Mucosa of descending colon (tissue), 3 donors: ENCODE measurements at regions not wholly inside any gene's neighbourhood (a gene's known extent, or its start where the extent isn't known, plus 50 kb on each side); places are given as distances from the start of the nearest gene placed in this dataset.

ENCODE experiments used
- ATAC-seq: fragments of 200-7000 bp; cut with Tn5 transposase; one replicate; pipeline ENCODE4 v1.9.1; 2020; ENCODE audit warnings: mild to moderate bottlenecking, moderate library complexity
- DNase-seq, 3 donors: peaks; one replicate each; pipeline ENCODE4 v3.0.0-alpha.2; 2020
- H3K36me3 ChIP-seq: fragments of 200-600 bp; one replicate; pipeline ENCODE4 v1.8.0; 2021; ENCODE audit warnings: low read depth, mild to moderate bottlenecking
- H3K4me1 ChIP-seq: fragments of 200-600 bp; one replicate; pipeline ENCODE4 v1.8.0; 2021; ENCODE audit warnings: low read depth, mild to moderate bottlenecking
- H3K4me3 ChIP-seq: fragments of 200-600 bp; one replicate; pipeline ENCODE4 v1.8.0; 2021; ENCODE audit warnings: mild to moderate bottlenecking
- H3K9me3 ChIP-seq: fragments of 200-600 bp; one replicate; pipeline ENCODE4 v1.8.0; 2021; ENCODE audit warnings: mild to moderate bottlenecking
- CTCF ChIP-seq: fragments of 200-600 bp; IDR thresholded peaks from one replicate; pipeline ENCODE4 v1.8.0; 2022; ENCODE audit warnings: antibody characterized with exemption, mild to moderate bottlenecking
- intact Hi-C, 2 donors: fragments of 100-400 bp; cut with DNase I in 1 of 2; cut with micrococcal nuclease in 1 of 2; formaldehyde crosslinking; loops; one replicate each; pipeline versions ENCODE4 v1.11.0 to v1.11.1; 2022; cut with DNase I, micrococcal nuclease
- donor health status: DM: no; HTN: no; CAD: no; lungs with moderate emphysema.
- donor health status: DM: no; HTN: no; CAD: no.
- donor health status: DM: no; HTN: yes; CAD: no.

GRCh38 chr13:74320282-74320681 lies 186.1 kb upstream of the KLF12 start:
- Histone ChIP-seq H3K36me3 (no peaks in the 10 kb centered on the region), H3K4me1 (no peaks in the 10 kb centered on the region), H3K4me3 (no peak overlapping the region), H3K9me3 (no peaks in the 10 kb centered on the region)
- no peak for ATAC-seq
- no peak for TF ChIP-seq CTCF
- no peak for DNase-seq
- intact Hi-C loops, result no loop called here

- H3K4me3 ChIP-seq, result no peak overlapping the region
- H3K36me3 ChIP-seq, result no peaks in the 10 kb centered on the region
- DNase-seq (no peak), ATAC-seq (no peak)
- no peaks in the 10 kb centered on the region for H3K4me1 ChIP-seq
- no peak for TF ChIP-seq CTCF
- H3K9me3 ChIP-seq, result no peaks in the 10 kb centered on the region
- intact Hi-C loops, result no loop called here
Observed at GRCh38 chr13:74316547-74316946, 182.3 kb upstream of the KLF12 start.

GRCh38 chr13:74306496-74306895 lies 172.3 kb upstream of the KLF12 start:
- no peak for ATAC-seq
- Histone ChIP-seq H3K9me3 (no peaks in the 10 kb centered on the region), H3K36me3 (no peaks in the 10 kb centered on the region), H3K4me3 (no peak overlapping the region), H3K4me1 (no peaks in the 10 kb centered on the region)
- no peak for DNase-seq
- intact Hi-C loops, result no loop called here
- no peak for TF ChIP-seq CTCF

GRCh38 chr13:74305876-74306275 lies 171.7 kb upstream of the KLF12 start:
- Histone ChIP-seq H3K4me1 (no peaks in the 10 kb centered on the region), H3K4me3 (no peak overlapping the region), H3K9me3 (no peaks in the 10 kb centered on the region), H3K36me3 (no peaks in the 10 kb centered on the region)
- ATAC-seq (no peak), DNase-seq (no peak)
- no peak for TF ChIP-seq CTCF
- intact Hi-C loops, result no loop called here

GRCh38 chr13:74301258-74301935 lies 167.2 kb upstream of the KLF12 start:
- Histone ChIP-seq H3K4me3 (no peak overlapping the region), H3K4me1 (no peaks in the 10 kb centered on the region), H3K9me3 (no peaks in the 10 kb centered on the region), H3K36me3 (no peaks in the 10 kb centered on the region)
- no peak for ATAC-seq
- intact Hi-C loops, result no loop called here
- DNase-seq, result no peak
- TF ChIP-seq CTCF, result no peak

GRCh38 chr13:74300162-74300561 lies 166.0 kb upstream of the KLF12 start:
- Histone ChIP-seq H3K4me3 (no peak overlapping the region), H3K9me3 (no peaks in the 10 kb centered on the region), H3K36me3 (no peaks in the 10 kb centered on the region), H3K4me1 (no peaks in the 10 kb centered on the region)
- no peak for TF ChIP-seq CTCF
- ATAC-seq (peak; percentile 38), DNase-seq (no peak)
- intact Hi-C loops, result no loop called here
